ENCODE measurements at regions not wholly inside any gene's neighbourhood (a gene's known extent, or its start where the extent isn't known, plus 50 kb on each side); places are given as distances from the start of the nearest gene placed in this dataset.
"Not testable (repeated sequence)": the region's sequence is repeated elsewhere in the genome, so short reads cannot be mapped to it uniquely, and the experiment has no call there.

DNA sequence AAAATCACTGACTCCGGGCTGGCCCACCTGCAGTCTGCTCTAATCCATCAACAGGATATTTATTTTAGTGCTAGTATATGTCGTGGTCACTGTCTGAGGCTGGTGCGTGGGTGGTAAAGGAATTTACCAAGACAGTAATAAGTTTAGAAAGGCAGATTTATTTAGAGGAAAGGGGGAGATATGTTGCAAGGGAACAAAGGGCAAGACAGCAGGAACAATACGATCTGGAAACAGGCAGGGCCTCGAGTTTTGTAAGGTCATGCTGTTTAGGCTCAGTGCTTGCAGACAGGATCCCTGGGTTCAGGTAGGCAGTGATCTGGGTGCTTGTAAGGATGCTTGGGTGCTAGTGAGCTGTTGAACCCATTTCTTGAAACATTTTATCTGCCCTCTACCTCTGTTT, 748.2 kb upstream of the SLITRK5 start:
- Histone ChIP-seq H2AFZ (ENCODE audit: low read length) (no peak overlapping the region), H3K36me3 (ENCODE audit: insufficient read depth, low read length) (no peaks in the 10 kb centered on the region), H3K4me1 (ENCODE audit: insufficient read depth, low read length, severe bottlenecking) (no peaks in the 10 kb centered on the region), H3K9ac (ENCODE audit: low read length) (no peak overlapping the region), H3K4me2 (ENCODE audit: low read length) (no peak overlapping the region), H3K4me3 (ENCODE audit: low read depth, low read length, poor library complexity, severe bottlenecking) (no peak overlapping the region), H4K20me1 (ENCODE audit: insufficient read depth, low read length) (no peaks in the 10 kb centered on the region), H3K27me3 (ENCODE audit: insufficient read depth, low read length) (no peaks in the 10 kb centered on the region), H3K9me2 (ENCODE audit: low read depth, low read length) (no peaks in the 10 kb centered on the region), H3F3A (ENCODE audit: insufficient read depth, low read length) (no peaks in the 10 kb centered on the region), H3K27ac (ENCODE audit: low read depth, low read length, poor library complexity, severe bottlenecking) (no peak overlapping the region), H3K79me2 (ENCODE audit: insufficient read depth, low read length) (no peaks in the 10 kb centered on the region), H3K9me3 (ENCODE audit: low read length) (no peaks in the 10 kb centered on the region)
- no peak for TF ChIP-seq CTCF (IDR thresholded peaks at IDR 0.05; ENCODE audit: low read length)
- no peak for TF ChIP-seq EZH2 (IDR thresholded peaks at IDR 0.05; ENCODE audit: borderline replicate concordance, low read length)

GRCh38 chr13:86926916-86927315, 744.3 kb upstream of the SLITRK5 start:
- H3K27me3 ChIP-seq (ENCODE audit: insufficient read depth, low read length); H2AFZ ChIP-seq (ENCODE audit: low read length); H3K9ac ChIP-seq (ENCODE audit: low read length); H3K27ac ChIP-seq (ENCODE audit: low read depth, low read length, poor library complexity, severe bottlenecking); H3K9me3 ChIP-seq (ENCODE audit: low read length); H3K79me2 ChIP-seq (ENCODE audit: insufficient read depth, low read length); H3F3A ChIP-seq (ENCODE audit: insufficient read depth, low read length); H3K36me3 ChIP-seq (ENCODE audit: insufficient read depth, low read length); H3K4me1 ChIP-seq (ENCODE audit: insufficient read depth, low read length, severe bottlenecking); H3K4me2 ChIP-seq (ENCODE audit: low read length); H3K4me3 ChIP-seq (ENCODE audit: low read depth, low read length, poor library complexity, severe bottlenecking); H4K20me1 ChIP-seq (ENCODE audit: insufficient read depth, low read length); H3K9me2 ChIP-seq (ENCODE audit: low read depth, low read length): not testable (repeated sequence)

- H3K4me1 ChIP-seq (ENCODE audit: insufficient read depth, low read length, severe bottlenecking), result no peaks in the 10 kb centered on the region
- no peaks in the 10 kb centered on the region for H3K79me2 ChIP-seq (ENCODE audit: insufficient read depth, low read length)
- H3K9me2 ChIP-seq (ENCODE audit: low read depth, low read length), result no peaks in the 10 kb centered on the region
- no peak overlapping the region for H3K4me3 ChIP-seq (ENCODE audit: low read depth, low read length, poor library complexity, severe bottlenecking)
- H3F3A ChIP-seq (ENCODE audit: insufficient read depth, low read length), result no peaks in the 10 kb centered on the region
- H3K27me3 ChIP-seq (ENCODE audit: insufficient read depth, low read length), result no peaks in the 10 kb centered on the region
- no peak overlapping the region for H3K27ac ChIP-seq (ENCODE audit: low read depth, low read length, poor library complexity, severe bottlenecking)
- no peak overlapping the region for H3K4me2 ChIP-seq (ENCODE audit: low read length)
- no peaks in the 10 kb centered on the region for H3K9me3 ChIP-seq (ENCODE audit: low read length)
- H4K20me1 ChIP-seq (ENCODE audit: insufficient read depth, low read length), result no peaks in the 10 kb centered on the region
- H3K9ac ChIP-seq (ENCODE audit: low read length), result no peak overlapping the region
- H3K36me3 ChIP-seq (ENCODE audit: insufficient read depth, low read length), result no peaks in the 10 kb centered on the region
- no peak overlapping the region for H2AFZ ChIP-seq (ENCODE audit: low read length)
- no peak for TF ChIP-seq CTCF (IDR thresholded peaks at IDR 0.05; ENCODE audit: low read length)
- TF ChIP-seq EZH2 (IDR thresholded peaks at IDR 0.05; ENCODE audit: borderline replicate concordance, low read length), result no peak
Observed at GRCh38 chr13:86932776-86933334, 738.3 kb upstream of the SLITRK5 start.

GRCh38 chr13:86933676-86934075, 737.5 kb upstream of the SLITRK5 start:
- Histone ChIP-seq H3K4me3 (ENCODE audit: low read depth, low read length, poor library complexity, severe bottlenecking) (no peak overlapping the region), H2AFZ (ENCODE audit: low read length) (no peak overlapping the region), H3K79me2 (ENCODE audit: insufficient read depth, low read length) (no peaks in the 10 kb centered on the region)

More at GRCh38 chr13:86933676-86934075, 737.5 kb upstream of the SLITRK5 start:
- Histone ChIP-seq H4K20me1 (ENCODE audit: insufficient read depth, low read length) (no peaks in the 10 kb centered on the region), H3K4me2 (ENCODE audit: low read length) (no peak overlapping the region), H3K36me3 (ENCODE audit: insufficient read depth, low read length) (no peaks in the 10 kb centered on the region), H3K4me1 (ENCODE audit: insufficient read depth, low read length, severe bottlenecking) (no peaks in the 10 kb centered on the region), H3K9ac (ENCODE audit: low read length) (no peak overlapping the region), H3K9me2 (ENCODE audit: low read depth, low read length) (no peaks in the 10 kb centered on the region), H3K9me3 (ENCODE audit: low read length) (no peaks in the 10 kb centered on the region), H3F3A (ENCODE audit: insufficient read depth, low read length) (no peaks in the 10 kb centered on the region), H3K27me3 (ENCODE audit: insufficient read depth, low read length) (no peaks in the 10 kb centered on the region), H3K27ac (ENCODE audit: low read depth, low read length, poor library complexity, severe bottlenecking) (no peak overlapping the region)
- TF ChIP-seq EZH2 (IDR thresholded peaks at IDR 0.05; ENCODE audit: borderline replicate concordance, low read length), result no peak
- no peak for TF ChIP-seq CTCF (IDR thresholded peaks at IDR 0.05; ENCODE audit: low read length)

Data from OCI-LY1 (cell line).